H1 (cell line): ENCODE measurements at regions not wholly inside any gene's neighbourhood (a gene's known extent, or its start where the extent isn't known, plus 50 kb on each side); places are given as distances from the start of the nearest gene placed in this dataset.
A peak's percentile ranks its signal among the peaks of the same experiment; 100 is the strongest.

Source experiments
- CTCF ChIA-PET: fragments of 300-600 bp; sonication (Branson Sonifier 250); formaldehyde crosslinking; loops from one replicate; lab custom pipeline; 2021; ENCODE audit not compliant: partially characterized antibody; lab: Charles Lee
- POLR2A ChIA-PET: fragments of 300-600 bp; sonication (Branson Sonifier 250); formaldehyde crosslinking; loops from one replicate; lab custom pipeline; 2021; ENCODE audit warnings: inconsistent platforms; ENCODE audit not compliant: partially characterized antibody; lab: Charles Lee
- DNase-seq, 2 experiments: peaks; one replicate each; pipeline versions ENCODE4 v3.0.0 to v3.0.0-alpha.2; 2010 to 2022; ENCODE audit warnings: low spot score in 2 of 2, low read depth in 1 of 2, mixed read lengths in 1 of 2
- FAIRE-seq: peaks from 2 replicates; lab custom pipeline; 2011; peaks lifted over from hg19 to GRCh38; lab: Jason Lieb, UNC
- H2AFZ ChIP-seq: 2 replicates; pipeline ENCODE4 v1.8.1; 2012; ENCODE audit warnings: low read length, inconsistent platforms
- H2AK5ac ChIP-seq: 2 replicates; pipeline ENCODE4 v1.6.1; 2013; ENCODE audit warnings: low read depth, low read length
- H2BK120ac ChIP-seq: replicated peaks from 2 replicates; pipeline ENCODE3; 2013; ENCODE audit warnings: low read depth, low read length, inconsistent platforms
- H2BK12ac ChIP-seq: 2 replicates; pipeline ENCODE4 v1.6.1; 2013; ENCODE audit warnings: low read depth, low read length
- H2BK15ac ChIP-seq: 2 replicates; pipeline ENCODE4 v1.6.1; 2013; ENCODE audit warnings: low read length
- H2BK20ac ChIP-seq: 2 replicates; pipeline ENCODE4 v1.6.1; 2013; ENCODE audit warnings: low read length
- H2BK5ac ChIP-seq: 2 replicates; pipeline ENCODE4 v1.6.1; 2013; ENCODE audit warnings: low read depth, low read length
- H3K14ac ChIP-seq: 2 replicates; pipeline ENCODE4 v1.6.1; 2013; ENCODE audit warnings: inconsistent platforms; ENCODE audit not compliant: insufficient read length
- H3K18ac ChIP-seq: 2 replicates; pipeline ENCODE4 v1.6.1; 2013; ENCODE audit warnings: low read length; ENCODE audit errors: extremely low read depth
- H3K23ac ChIP-seq: 2 replicates; pipeline ENCODE4 v1.6.1; 2013; ENCODE audit warnings: inconsistent platforms; ENCODE audit not compliant: insufficient read length
- H3K23me2 ChIP-seq: 2 replicates; pipeline ENCODE4 v1.6.1; 2013; ENCODE audit warnings: low read depth, low read length
- H3K27ac ChIP-seq: 2 replicates; pipeline ENCODE4 v1.6.1; 2011; ENCODE audit warnings: low read depth, low read length, inconsistent platforms
- H3K27me3 ChIP-seq, 4 experiments: replicated peaks in 1 of 4; 1 replicate in 1 of 4; 2 replicates in 3 of 4; pipeline versions ENCODE4 v1.6.1 to v1.8.1; 2011 to 2013; ENCODE audit warnings: low read length in 3 of 4, mild to moderate bottlenecking in 3 of 4, inconsistent platforms in 2 of 4, mixed read lengths in 2 of 4, moderate library complexity in 1 of 4; ENCODE audit not compliant: control insufficient read depth in 3 of 4, insufficient read depth in 3 of 4; ENCODE audit errors: extremely low read depth in 1 of 4
- H3K36me3 ChIP-seq, 4 experiments: 2 replicates each; pipeline versions ENCODE4 v1.6.1 to v1.8.1; 2011 to 2013; ENCODE audit warnings: mild to moderate bottlenecking in 4 of 4, low read length in 3 of 4, moderate library complexity in 2 of 4, control low read depth in 1 of 4, inconsistent platforms in 1 of 4; ENCODE audit not compliant: insufficient read depth in 4 of 4, control insufficient read depth in 2 of 4
- H3K4ac ChIP-seq: replicated peaks from 2 replicates; pipeline ENCODE3; 2013; ENCODE audit warnings: low read length, low read depth, mixed read lengths, inconsistent platforms; ENCODE audit not compliant: insufficient read length
- H3K4me1 ChIP-seq, 4 experiments: replicated peaks in 1 of 4; 1 replicate in 1 of 4; 2 replicates in 3 of 4; pipeline versions ENCODE4 v1.6.1 to v1.8.1; 2011 to 2013; ENCODE audit warnings: low read length in 3 of 4, inconsistent platforms in 2 of 4, mixed read lengths in 1 of 4; ENCODE audit not compliant: insufficient read depth in 4 of 4, control insufficient read depth in 3 of 4
- H3K4me2 ChIP-seq, 2 experiments: 2 replicates each; pipeline versions ENCODE4 v1.6.1 to v1.8.1; 2011 to 2013; ENCODE audit warnings: low read depth in 2 of 2, low read length in 2 of 2, control low read depth in 1 of 2, inconsistent platforms in 1 of 2, mild to moderate bottlenecking in 1 of 2; ENCODE audit not compliant: insufficient read depth in 1 of 2
- H3K4me3 ChIP-seq, 4 experiments: fragments of 200-600, 300-600 bp in 1 of 4; sonication (generic), shearing (Covaris generic), sonication (Bioruptor Twin) in 1 of 4; 2 replicates each; pipeline versions ENCODE4 v1.5.1 to v1.8.1; 2011 to 2016; ENCODE audit warnings: low read length in 4 of 4, low read depth in 3 of 4, control low read depth in 2 of 4, inconsistent platforms in 2 of 4, mild to moderate bottlenecking in 2 of 4, mixed read lengths in 1 of 4, moderate library complexity in 1 of 4; ENCODE audit not compliant: insufficient read depth in 2 of 4; ENCODE audit errors: extremely low read depth in 1 of 4
- H3K56ac ChIP-seq: replicated peaks from 2 replicates; pipeline ENCODE3; 2013; ENCODE audit warnings: low read depth, mild to moderate bottlenecking, mixed read lengths, low read length, inconsistent platforms; ENCODE audit not compliant: insufficient read length
- H3K79me1 ChIP-seq: 2 replicates; pipeline ENCODE4 v1.6.1; 2013; ENCODE audit warnings: low read depth, low read length, control low read depth
- H3K79me2 ChIP-seq, 2 experiments: 2 replicates each; pipeline versions ENCODE4 v1.6.1 to v1.8.1; 2012 to 2013; ENCODE audit warnings: low read length in 2 of 2, mild to moderate bottlenecking in 2 of 2, inconsistent platforms in 1 of 2; ENCODE audit not compliant: insufficient read depth in 2 of 2, control insufficient read depth in 1 of 2
- H3K9ac ChIP-seq, 4 experiments: replicated peaks in 1 of 4; 1 replicate in 1 of 4; 2 replicates in 3 of 4; pipeline versions ENCODE4 v1.6.1 to v1.8.1; 2011 to 2013; ENCODE audit warnings: low read depth in 3 of 4, low read length in 3 of 4, control low read depth in 2 of 4, mild to moderate bottlenecking in 2 of 4, moderate library complexity in 2 of 4, inconsistent platforms in 1 of 4; ENCODE audit errors: extremely low read depth in 1 of 4
- H3K9me3 ChIP-seq, 2 experiments: 2 replicates each; pipeline versions ENCODE4 v1.6.1 to v1.8.1; 2012 to 2013; ENCODE audit warnings: mild to moderate bottlenecking in 2 of 2, moderate library complexity in 2 of 2, control low read depth in 1 of 2, inconsistent platforms in 1 of 2, low read depth in 1 of 2, low read length in 1 of 2, mixed read lengths in 1 of 2; ENCODE audit not compliant: insufficient read depth in 2 of 2
- H4K20me1 ChIP-seq, 2 experiments: replicated peaks in 1 of 2; 2 replicates each; pipeline versions ENCODE3 to v1.8.1; 2011 to 2013; ENCODE audit warnings: inconsistent platforms in 2 of 2, low read length in 2 of 2, mild to moderate bottlenecking in 1 of 2; ENCODE audit not compliant: insufficient read depth in 2 of 2, control insufficient read depth in 1 of 2
- H4K5ac ChIP-seq: 2 replicates; pipeline ENCODE4 v1.6.1; 2013; ENCODE audit warnings: low read length, low read depth, mixed read lengths, inconsistent platforms; ENCODE audit not compliant: insufficient read length
- H4K8ac ChIP-seq: 2 replicates; pipeline ENCODE4 v1.8.0; 2013; ENCODE audit warnings: mild to moderate bottlenecking, moderate library complexity, low read length, inconsistent platforms; ENCODE audit not compliant: insufficient read depth; ENCODE audit errors: extremely low read depth
- H4K91ac ChIP-seq: replicated peaks from 2 replicates; pipeline ENCODE3; 2013; ENCODE audit warnings: low read length, mixed read lengths, inconsistent platforms; ENCODE audit not compliant: insufficient read length
- BACH1 ChIP-seq: IDR thresholded peaks from 2 replicates; pipeline ENCODE4 v1.6.1; 2012; ENCODE audit warnings: low read length, improper control_type of control experiment
- EP300 ChIP-seq, 2 experiments: IDR thresholded peaks; 1 replicate in 1 of 2; 2 replicates in 1 of 2; pipeline ENCODE4 v1.6.1; 2011 to 2012; ENCODE audit warnings: low read depth in 2 of 2, low read length in 2 of 2, mild to moderate bottlenecking in 2 of 2, borderline replicate concordance in 1 of 2, inconsistent platforms in 1 of 2, moderate library complexity in 1 of 2
- GABPA ChIP-seq: IDR thresholded peaks from 2 replicates; pipeline ENCODE4 v1.6.1; 2011; ENCODE audit warnings: mild to moderate bottlenecking, low read length, moderate library complexity, borderline replicate concordance; ENCODE audit not compliant: insufficient read depth
- HDAC2 ChIP-seq, 2 experiments: fragments of 300-600 bp in 1 of 2; sonication (generic) in 1 of 2; IDR thresholded peaks; 2 replicates each; pipeline ENCODE4 v1.6.1; 2011 to 2012; ENCODE audit warnings: low read depth in 2 of 2, low read length in 2 of 2, mild to moderate bottlenecking in 2 of 2, moderate library complexity in 2 of 2, borderline replicate concordance in 1 of 2, inconsistent platforms in 1 of 2
- JUN ChIP-seq: IDR thresholded peaks from 2 replicates; pipeline ENCODE4 v1.6.1; 2011; ENCODE audit warnings: low read depth, mild to moderate bottlenecking, improper control_type of control experiment, low read length
- KDM5A ChIP-seq: fragments of 200-600 bp; IDR thresholded peaks from 2 replicates; pipeline ENCODE4 v1.7.1; 2012; ENCODE audit warnings: mild to moderate bottlenecking, low read length, inconsistent platforms, mixed read lengths
- POU5F1 ChIP-seq: IDR thresholded peaks from 2 replicates; pipeline ENCODE4 v1.6.1; 2011; ENCODE audit warnings: low read depth, mild to moderate bottlenecking, low read length, moderate library complexity
- SAP30 ChIP-seq: fragments of 300-600 bp; sonication (generic); IDR thresholded peaks from 2 replicates; pipeline ENCODE4 v1.7.1; 2012; ENCODE audit warnings: low read length, moderate library complexity, mild to moderate bottlenecking, inconsistent platforms; ENCODE audit not compliant: insufficient read depth, insufficient replicate concordance
- TCF12 ChIP-seq: IDR thresholded peaks from 2 replicates; pipeline ENCODE4 v1.6.1; 2011; ENCODE audit warnings: low read depth, mild to moderate bottlenecking, low read length
- WGBS, 2 experiments: shearing (Covaris generic) in 1 of 2; methylation state at CpG; one replicate each; pipeline versions ENCODE4 v1.1.6 to v1.1.7; 2013 to 2015; ENCODE audit warnings: low lambda C conversion rate in 2 of 2, mixed read lengths in 2 of 2, inconsistent platforms in 1 of 2, low coverage in 1 of 2, missing lambda C conversion rate in 1 of 2; ENCODE audit not compliant: insufficient replicate concordance in 2 of 2, insufficient coverage in 1 of 2, insufficient read length in 1 of 2; ENCODE audit errors: extremely low coverage in 1 of 2, missing lambda C conversion rate in 1 of 2; 5-methylcytosine and 5-hydroxymethylcytosine counted together
- TF ChIP-seq, protein P1 (sequence below): IDR thresholded peaks from 2 replicates; pipeline ENCODE4 v1.6.1; 2012; ENCODE audit warnings: low read length, inconsistent platforms

DNA sequence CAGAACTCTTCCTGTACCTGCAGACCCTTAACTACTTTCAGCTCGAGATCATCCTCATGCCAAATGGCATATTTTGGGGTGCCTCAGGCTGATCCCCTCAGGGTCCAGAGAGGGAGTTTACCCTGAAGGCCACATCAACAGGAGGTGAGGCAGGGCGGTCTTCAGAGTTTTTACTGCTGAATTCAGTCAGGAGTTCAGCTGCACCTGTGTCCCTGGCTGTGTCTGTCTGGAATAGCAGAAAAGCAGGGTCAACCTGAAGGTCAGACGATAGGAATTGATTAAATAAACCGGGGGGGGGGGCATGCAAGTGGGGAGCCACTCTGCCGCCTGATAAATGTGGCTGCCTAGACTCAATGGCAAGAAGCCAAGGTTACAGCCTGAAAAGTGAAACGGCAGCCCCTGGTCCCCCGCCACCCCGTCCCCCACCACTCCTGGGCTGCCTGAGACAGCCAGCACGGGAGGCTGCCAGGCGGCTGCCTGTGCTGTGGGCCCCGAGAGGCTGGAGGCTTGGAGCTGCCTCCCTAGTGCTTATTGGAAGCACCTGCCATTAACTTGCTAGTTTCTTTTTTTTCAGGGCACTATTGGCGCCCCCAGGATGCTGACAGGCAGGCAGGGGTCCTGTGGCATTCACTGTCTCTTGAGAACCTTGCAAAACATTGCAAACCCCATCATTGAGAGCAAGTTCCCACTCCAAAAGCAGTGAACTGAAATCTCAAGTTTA, 182.7 kb upstream of the PPP1R26 start:
- Histone ChIP-seq H3K4me2 (no peak overlapping the region), H3K4me1 (peaks cover 1 to 15% (median 10%) of the 10 kb centered on the region in 4 experiments; a peak in 5 of 7 replicates), H3K23ac (no peak overlapping the region), H3K4me3 (no peak overlapping the region), H4K8ac (no peak overlapping the region; the same call in 1 of the 2 replicates), H3K79me1 (no peaks in the 10 kb centered on the region), H2BK20ac (peak overlapping the region; percentile 89; the same call in 1 of the 2 replicates), H2BK12ac (peak overlapping the region; percentile 30; the same call in 1 of the 2 replicates), H2BK15ac (no peak overlapping the region), H3K27ac (no peak overlapping the region), H4K20me1 (no peaks in the 10 kb centered on the region), H4K5ac (no peak overlapping the region), H3K14ac (no peak overlapping the region), H3K9ac (no peak overlapping the region), H2BK120ac (peak overlapping the region; percentile 25), H3K23me2 (no peaks in the 10 kb centered on the region; the same call in 1 of the 2 replicates), H3K18ac (peak overlapping the region; percentile 9; the same call in 1 of the 2 replicates), H2BK5ac (no peak overlapping the region; the same call in 1 of the 2 replicates), H3K9me3 (no peaks in the 10 kb centered on the region), H3K4ac (no peak overlapping the region), H3K79me2 (no peaks in the 10 kb centered on the region), H2AFZ (no peak overlapping the region), H2AK5ac (no peak overlapping the region), H3K36me3 (no peaks in the 10 kb centered on the region), H3K56ac (no peak overlapping the region), H4K91ac (no peak overlapping the region), H3K27me3 (no peaks in the 10 kb centered on the region)
- DNase-seq (no peak), FAIRE-seq (no peak)
- WGBS, 2 experiments, result 81% methylated on average over 9 of the region's 12 CpGs; no CpG with 5 or more reads in 1 of the 2 experiments
- ChIA-PET POLR2A (no interaction called here), CTCF (interaction anchor here (0.9 to 1.6 kb wide), 2 partner anchors 68 to 70 kb away, joined by 3 read pairs; no protein-coding TSS in a partner anchor)
- TF ChIP-seq EP300 (IDR thresholded peaks at IDR 0.05; ENCODE audit: borderline replicate concordance in 1 of 2, low read depth in 2 of 2, low read length in 2 of 2), result no peak
- no peak for TF ChIP-seq SAP30
- no peak for TF ChIP-seq JUN
- no peak for TF ChIP-seq POU5F1
- TF ChIP-seq, protein P1, sequence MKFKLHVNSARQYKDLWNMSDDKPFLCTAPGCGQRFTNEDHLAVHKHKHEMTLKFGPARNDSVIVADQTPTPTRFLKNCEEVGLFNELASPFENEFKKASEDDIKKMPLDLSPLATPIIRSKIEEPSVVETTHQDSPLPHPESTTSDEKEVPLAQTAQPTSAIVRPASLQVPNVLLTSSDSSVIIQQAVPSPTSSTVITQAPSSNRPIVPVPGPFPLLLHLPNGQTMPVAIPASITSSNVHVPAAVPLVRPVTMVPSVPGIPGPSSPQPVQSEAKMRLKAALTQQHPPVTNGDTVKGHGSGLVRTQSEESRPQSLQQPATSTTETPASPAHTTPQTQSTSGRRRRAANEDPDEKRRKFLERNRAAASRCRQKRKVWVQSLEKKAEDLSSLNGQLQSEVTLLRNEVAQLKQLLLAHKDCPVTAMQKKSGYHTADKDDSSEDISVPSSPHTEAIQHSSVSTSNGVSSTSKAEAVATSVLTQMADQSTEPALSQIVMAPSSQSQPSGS, result no peak
- TF ChIP-seq KDM5A, result no peak
- no peak for TF ChIP-seq TCF12
- no peak for TF ChIP-seq GABPA
- no peak for TF ChIP-seq HDAC2 (IDR thresholded peaks at IDR 0.05; ENCODE audit: borderline replicate concordance in 1 of 2, low read depth in 2 of 2, low read length in 2 of 2)
- no peak for TF ChIP-seq BACH1
